CD4-positive, alpha-beta T cell treated with Interleukin-4 for 4 hours (primary cell): ENCODE measurements at regions not wholly inside any gene's neighbourhood (a gene's known extent, or its start where the extent isn't known, plus 50 kb on each side); places are given as distances from the start of the nearest gene placed in this dataset.
"Not testable (repeated sequence)": the region's sequence is repeated elsewhere in the genome, so short reads cannot be mapped to it uniquely, and the experiment has no call there.

Experiments
- DNase-seq: peaks from one replicate; pipeline ENCODE4 v3.0.0-alpha.2; 2020

GRCh38 chr9:61817127-61817705, 627.4 kb downstream of the SPATA31A7 start:
- not testable (repeated sequence) for DNase-seq

GRCh38 chr9:61853624-61854259, 663.9 kb downstream of the SPATA31A7 start:
- DNase-seq: peak; percentile 92

- not testable (repeated sequence) for DNase-seq
These were observed 664.4 kb downstream of the SPATA31A7 start for GRCh38 chr9:61854260-61854640.

GRCh38 chr9:61856283-61856682, 666.4 kb downstream of the SPATA31A7 start:
- not testable (repeated sequence) for DNase-seq

- DNase-seq: not testable (repeated sequence)
These were observed 667.1 kb downstream of the SPATA31A7 start for GRCh38 chr9:61856858-61857453.

GRCh38 chr9:61857709-61858351, 668.0 kb downstream of the SPATA31A7 start:
- not testable (repeated sequence) for DNase-seq

GRCh38 chr9:61862431-61862971, 672.7 kb downstream of the SPATA31A7 start:
- peak; percentile 68 for DNase-seq

- DNase-seq: not testable (repeated sequence)
These were observed 674.6 kb downstream of the SPATA31A7 start for GRCh38 chr9:61864463-61864862.

GRCh38 chr9:61868965-61869364, 679.1 kb downstream of the SPATA31A7 start:
- not testable (repeated sequence) for DNase-seq

- DNase-seq: not testable (repeated sequence)
These were observed 682.5 kb downstream of the SPATA31A7 start for GRCh38 chr9:61872329-61872728.
